Osteoblast (primary cell): ENCODE measurements at regions not wholly inside any gene's neighbourhood (a gene's known extent, or its start where the extent isn't known, plus 50 kb on each side); places are given as distances from the start of the nearest gene placed in this dataset.

Experiments
- DNase-seq: peaks from one replicate; pipeline ENCODE4 v3.0.0; 2011; ENCODE audit warnings: low spot score, mixed read lengths; ENCODE audit not compliant: insufficient read length; ENCODE audit errors: missing footprints
- H2AFZ ChIP-seq: 2 replicates; pipeline ENCODE4 v1.6.0; 2011; ENCODE audit warnings: mild to moderate bottlenecking, low read length
- H3K27ac ChIP-seq: 2 replicates; pipeline ENCODE4 v1.5.1; 2011; ENCODE audit warnings: mild to moderate bottlenecking, low read depth, low read length, moderate library complexity
- H3K27me3 ChIP-seq: 2 replicates; pipeline ENCODE4 v1.6.0; 2012; ENCODE audit warnings: mild to moderate bottlenecking, control low read depth, inconsistent platforms, low read length, moderate library complexity; ENCODE audit not compliant: insufficient read depth
- H3K36me3 ChIP-seq: 2 replicates; pipeline ENCODE4 v1.5.1; 2011; ENCODE audit warnings: mild to moderate bottlenecking, low read length, control low read depth, moderate library complexity; ENCODE audit not compliant: insufficient read depth
- H3K4me1 ChIP-seq: 2 replicates; pipeline ENCODE4 v1.5.1; 2011; ENCODE audit warnings: mild to moderate bottlenecking, low read length, control low read depth, moderate library complexity; ENCODE audit not compliant: insufficient read depth
- H3K4me2 ChIP-seq: 2 replicates; pipeline ENCODE4 v1.6.0; 2011; ENCODE audit warnings: mild to moderate bottlenecking, low read length; ENCODE audit not compliant: insufficient read depth
- H3K4me3 ChIP-seq: fragments of 200-600 bp; sonication (generic); 3 replicates; pipeline ENCODE4 v1.5.1; 2012; ENCODE audit warnings: mild to moderate bottlenecking, low read length, inconsistent platforms; ENCODE audit not compliant: insufficient read depth
- H3K79me2 ChIP-seq: 2 replicates; pipeline ENCODE4 v1.6.0; 2012; ENCODE audit warnings: mild to moderate bottlenecking, low read length, control low read depth, inconsistent platforms; ENCODE audit not compliant: insufficient read depth
- H3K9me3 ChIP-seq: 2 replicates; pipeline ENCODE4 v1.5.1; 2011; ENCODE audit warnings: low read depth, low read length, control low read depth
- H4K20me1 ChIP-seq: 2 replicates; pipeline ENCODE4 v1.6.0; 2012; ENCODE audit warnings: mild to moderate bottlenecking, low read length, control low read depth; ENCODE audit not compliant: insufficient read depth
- CTCF ChIP-seq: IDR thresholded peaks from 2 replicates; pipeline ENCODE4 v1.5.1; 2011; ENCODE audit warnings: mild to moderate bottlenecking, low read depth, low read length, moderate library complexity; ENCODE audit errors: extremely low read depth

GRCh38 chr6:146919017-146919416 is 285.2 kb upstream of the STXBP5 start:
- H4K20me1 ChIP-seq, result no peaks in the 10 kb centered on the region
- no peak overlapping the region for H2AFZ ChIP-seq
- no peak overlapping the region for H3K4me3 ChIP-seq
- no peaks in the 10 kb centered on the region for H3K36me3 ChIP-seq
- H3K27me3 ChIP-seq, result no peaks in the 10 kb centered on the region
- no peaks in the 10 kb centered on the region for H3K79me2 ChIP-seq
- DNase-seq, result no peak
- H3K4me1 ChIP-seq, result peaks cover 23% of the 10 kb centered on the region
- no peaks in the 10 kb centered on the region for H3K9me3 ChIP-seq
- H3K4me2 ChIP-seq, result no peak overlapping the region
- no peak for TF ChIP-seq CTCF
- H3K27ac ChIP-seq, result no peak overlapping the region

GRCh38 chr6:146923205-146923833 is 280.9 kb upstream of the STXBP5 start:
- Histone ChIP-seq H3K36me3 (no peaks in the 10 kb centered on the region), H3K4me1 (no peaks in the 10 kb centered on the region), H4K20me1 (no peaks in the 10 kb centered on the region), H3K27ac (no peak overlapping the region), H2AFZ (no peak overlapping the region), H3K4me3 (no peak overlapping the region), H3K4me2 (no peak overlapping the region), H3K27me3 (no peaks in the 10 kb centered on the region), H3K9me3 (no peaks in the 10 kb centered on the region), H3K79me2 (no peaks in the 10 kb centered on the region)
- TF ChIP-seq CTCF, result no peak
- no peak for DNase-seq

GRCh38 chr6:146925846-146926245 is 278.4 kb upstream of the STXBP5 start:
- Histone ChIP-seq H3K27ac (no peak overlapping the region), H3K4me2 (no peak overlapping the region), H3K27me3 (no peaks in the 10 kb centered on the region), H3K9me3 (no peaks in the 10 kb centered on the region), H3K4me1 (no peaks in the 10 kb centered on the region), H3K4me3 (no peak overlapping the region), H4K20me1 (no peaks in the 10 kb centered on the region), H3K79me2 (no peaks in the 10 kb centered on the region), H2AFZ (no peak overlapping the region), H3K36me3 (no peaks in the 10 kb centered on the region)
- no peak for DNase-seq
- TF ChIP-seq CTCF, result no peak

- no peak for DNase-seq
- no peaks in the 10 kb centered on the region for H3K27me3 ChIP-seq
- H3K4me3 ChIP-seq, result no peak overlapping the region
- no peaks in the 10 kb centered on the region for H3K79me2 ChIP-seq
- no peak for TF ChIP-seq CTCF
- no peak overlapping the region for H2AFZ ChIP-seq
- no peak overlapping the region for H3K4me2 ChIP-seq
- H3K9me3 ChIP-seq, result no peaks in the 10 kb centered on the region
- no peaks in the 10 kb centered on the region for H4K20me1 ChIP-seq
- H3K4me1 ChIP-seq, result no peaks in the 10 kb centered on the region
- H3K27ac ChIP-seq, result no peak overlapping the region
- no peaks in the 10 kb centered on the region for H3K36me3 ChIP-seq
These were observed 275.7 kb upstream of the STXBP5 start for GRCh38 chr6:146928503-146928902.
